KOPT-K1 (cell line): ENCODE measurements at regions not wholly inside any gene's neighbourhood (a gene's known extent, or its start where the extent isn't known, plus 50 kb on each side); places are given as distances from the start of the nearest gene placed in this dataset.

Experiments
- H3K27ac ChIP-seq: fragments of 200-600 bp; sonication (generic); 2 replicates; pipeline ENCODE4 v1.5.1; 2016; ENCODE audit warnings: antibody characterized with exemption, mild to moderate bottlenecking, low read depth, low read length; ENCODE audit not compliant: poor library complexity, severe bottlenecking
- H3K36me3 ChIP-seq: fragments of 200-600 bp; sonication (generic); 2 replicates; pipeline ENCODE4 v1.5.1; 2017; ENCODE audit warnings: antibody characterized with exemption, mild to moderate bottlenecking, low read length, moderate library complexity; ENCODE audit not compliant: insufficient read depth
- H3K9me3 ChIP-seq: fragments of 200-600 bp; sonication (generic); 2 replicates; pipeline ENCODE4 v1.5.1; 2017; ENCODE audit warnings: antibody characterized with exemption, low read length, mild to moderate bottlenecking; ENCODE audit not compliant: insufficient read depth, poor library complexity, severe bottlenecking

GRCh38 chr10:21079330-21079658 lies 182.2 kb upstream of the NEBL start:
- Histone ChIP-seq H3K36me3 (no peaks in the 10 kb centered on the region), H3K27ac (no peak overlapping the region), H3K9me3 (no peaks in the 10 kb centered on the region)

GRCh38 chr10:21078410-21079329 lies 181.6 kb upstream of the NEBL start:
- Histone ChIP-seq H3K27ac (no peak overlapping the region), H3K9me3 (no peaks in the 10 kb centered on the region), H3K36me3 (no peaks in the 10 kb centered on the region)

- no peak overlapping the region for H3K27ac ChIP-seq
- no peaks in the 10 kb centered on the region for H3K36me3 ChIP-seq
- H3K9me3 ChIP-seq, result no peaks in the 10 kb centered on the region
These were observed 180.6 kb upstream of the NEBL start for GRCh38 chr10:21077681-21078080.

- H3K27ac ChIP-seq, result no peak overlapping the region
- no peaks in the 10 kb centered on the region for H3K9me3 ChIP-seq
- no peaks in the 10 kb centered on the region for H3K36me3 ChIP-seq
These were observed 179.3 kb upstream of the NEBL start for GRCh38 chr10:21076381-21076780.

GRCh38 chr10:21075880-21076279 lies 178.8 kb upstream of the NEBL start:
- H3K36me3 ChIP-seq, result no peaks in the 10 kb centered on the region

GRCh38 chr10:21071001-21071673 lies 174.0 kb upstream of the NEBL start:
- H3K36me3 ChIP-seq, result no peaks in the 10 kb centered on the region
- H3K27ac ChIP-seq, result no peak overlapping the region

More at GRCh38 chr10:21075880-21076279, 178.8 kb upstream of the NEBL start:
- Histone ChIP-seq H3K9me3 (no peaks in the 10 kb centered on the region), H3K27ac (no peak overlapping the region)

GRCh38 chr10:21069929-21070700 lies 173.0 kb upstream of the NEBL start:
- no peaks in the 10 kb centered on the region for H3K9me3 ChIP-seq

More at GRCh38 chr10:21071001-21071673, 174.0 kb upstream of the NEBL start:
- no peaks in the 10 kb centered on the region for H3K9me3 ChIP-seq

GRCh38 chr10:21069278-21069677 lies 172.2 kb upstream of the NEBL start:
- Histone ChIP-seq H3K27ac (no peak overlapping the region), H3K9me3 (no peaks in the 10 kb centered on the region), H3K36me3 (no peaks in the 10 kb centered on the region)

More at GRCh38 chr10:21069929-21070700, 173.0 kb upstream of the NEBL start:
- Histone ChIP-seq H3K27ac (no peak overlapping the region), H3K36me3 (no peaks in the 10 kb centered on the region)

GRCh38 chr10:21068026-21068656 lies 171.0 kb upstream of the NEBL start:
- no peaks in the 10 kb centered on the region for H3K9me3 ChIP-seq
- no peak overlapping the region for H3K27ac ChIP-seq
- no peaks in the 10 kb centered on the region for H3K36me3 ChIP-seq

GRCh38 chr10:21065621-21066248 lies 168.6 kb upstream of the NEBL start:
- Histone ChIP-seq H3K36me3 (no peaks in the 10 kb centered on the region), H3K9me3 (no peaks in the 10 kb centered on the region), H3K27ac (no peak overlapping the region)

- Histone ChIP-seq H3K36me3 (no peaks in the 10 kb centered on the region), H3K9me3 (peaks cover 26% of the 10 kb centered on the region), H3K27ac (no peak overlapping the region)
These were observed 164.9 kb upstream of the NEBL start for GRCh38 chr10:21061982-21062381.

- no peaks in the 10 kb centered on the region for H3K36me3 ChIP-seq
- peaks cover 26% of the 10 kb centered on the region for H3K9me3 ChIP-seq
- H3K27ac ChIP-seq, result no peak overlapping the region
These were observed 164.1 kb upstream of the NEBL start for GRCh38 chr10:21061184-21061583.

GRCh38 chr10:21060626-21061025 lies 163.5 kb upstream of the NEBL start:
- no peaks in the 10 kb centered on the region for H3K36me3 ChIP-seq
- peaks cover 26% of the 10 kb centered on the region for H3K9me3 ChIP-seq
- no peak overlapping the region for H3K27ac ChIP-seq

GRCh38 chr10:21057989-21058388 lies 160.9 kb upstream of the NEBL start:
- Histone ChIP-seq H3K36me3 (no peaks in the 10 kb centered on the region), H3K27ac (no peak overlapping the region), H3K9me3 (peaks cover 26% of the 10 kb centered on the region)
